ENCODE measurements at regions not wholly inside any gene's neighbourhood (a gene's known extent, or its start where the extent isn't known, plus 50 kb on each side); places are given as distances from the start of the nearest gene placed in this dataset.

- no peak for DNase-seq
Measured at GRCh38 chr1:38123356-38124135, 77.0 kb upstream of the POU3F1 start.

GRCh38 chr1:38121231-38121680 is 74.7 kb upstream of the POU3F1 start:
- DNase-seq, result no peak

GRCh38 chr1:38120552-38121230 is 74.1 kb upstream of the POU3F1 start:
- DNase-seq, result no peak

- DNase-seq, result no peak
Measured at GRCh38 chr1:38118976-38119375, 72.4 kb upstream of the POU3F1 start.

GRCh38 chr1:38117444-38117887 is 70.9 kb upstream of the POU3F1 start:
- no peak for DNase-seq

- DNase-seq, result no peak
Measured at GRCh38 chr1:38115682-38116202, 69.1 kb upstream of the POU3F1 start.

- no peak for DNase-seq
Measured at GRCh38 chr1:38115226-38115625, 68.6 kb upstream of the POU3F1 start.

- DNase-seq, result no peak
Measured at GRCh38 chr1:38114241-38115026, 67.8 kb upstream of the POU3F1 start.

- no peak for DNase-seq
Measured at GRCh38 chr1:38113159-38113666, 66.6 kb upstream of the POU3F1 start.

- DNase-seq, result no peak
Measured at GRCh38 chr1:38111589-38111988, 65.0 kb upstream of the POU3F1 start.

- DNase-seq, result no peak
Measured at GRCh38 chr1:38105267-38105666, 58.7 kb upstream of the POU3F1 start.

GRCh38 chr1:38102636-38103035 is 56.0 kb upstream of the POU3F1 start:
- DNase-seq, result no peak

GRCh38 chr1:38101037-38101785 is 54.6 kb upstream of the POU3F1 start:
- no peak for DNase-seq

GRCh38 chr1:38098101-38098847 is 51.7 kb upstream of the POU3F1 start:
- DNase-seq, result no peak

- no peak for DNase-seq
Measured at GRCh38 chr1:38097284-38097898, 50.8 kb upstream of the POU3F1 start.

Measured in NK-92 treated with Interleukin-12 subunit alpha and Interleukin-12 subunit beta, amount 100 ng/mL, for 24 hours (cell line).